NCI-H2196 treated with DMSO at 0.1 percent for 48 hours (cell line): ENCODE measurements at regions not wholly inside any gene's neighbourhood (a gene's known extent, or its start where the extent isn't known, plus 50 kb on each side); places are given as distances from the start of the nearest gene placed in this dataset.
A peak's percentile ranks its signal among the peaks of the same experiment; 100 is the strongest.

Experiments
- DNase-seq: peaks from one replicate; lab custom pipeline; 2025; ENCODE audit not compliant: unreplicated experiment; lab: John Stamatoyannopoulos, UW

GRCh38 chr9:108473209-108474112 is 382.3 kb downstream of the ACTL7B start:
- DNase-seq, result peak; percentile 10

GRCh38 chr9:108469654-108470053 is 386.1 kb downstream of the ACTL7B start:
- no peak for DNase-seq

GRCh38 chr9:108468364-108468763 is 387.4 kb downstream of the ACTL7B start:
- no peak for DNase-seq

- DNase-seq, result no peak
Observed at GRCh38 chr9:108467653-108468324, 388.0 kb downstream of the ACTL7B start.

GRCh38 chr9:108467161-108467560 is 388.6 kb downstream of the ACTL7B start:
- DNase-seq, result no peak

GRCh38 chr9:108466304-108466703 is 389.5 kb downstream of the ACTL7B start:
- DNase-seq, result no peak

GRCh38 chr9:108463932-108464606 is 391.7 kb downstream of the ACTL7B start:
- DNase-seq, result no peak

GRCh38 chr9:108456903-108457302 is 398.9 kb downstream of the ACTL7B start:
- DNase-seq, result no peak

- DNase-seq, result no peak
Observed at GRCh38 chr9:108445431-108446071, 410.2 kb downstream of the ACTL7B start.

GRCh38 chr9:108444400-108445358 is 411.1 kb downstream of the ACTL7B start:
- peak; percentile 70 for DNase-seq

- DNase-seq, result no peak
Observed at GRCh38 chr9:108443741-108444140, 412.0 kb downstream of the ACTL7B start.

- no peak for DNase-seq
Observed at GRCh38 chr9:108443019-108443633, 412.7 kb downstream of the ACTL7B start.

GRCh38 chr9:108442627-108443018 is 413.2 kb downstream of the ACTL7B start:
- no peak for DNase-seq

- DNase-seq, result no peak
Observed at GRCh38 chr9:108441726-108442125, 414.1 kb downstream of the ACTL7B start.

- DNase-seq, result no peak
Observed at GRCh38 chr9:108441251-108441650, 414.5 kb downstream of the ACTL7B start.

- DNase-seq, result no peak
Observed at GRCh38 chr9:108439947-108440346, 415.8 kb downstream of the ACTL7B start.

- DNase-seq, result no peak
Observed at GRCh38 chr9:108437656-108438055, 418.1 kb downstream of the ACTL7B start.

- DNase-seq, result no peak
Observed at GRCh38 chr9:108436448-108436847, 419.3 kb downstream of the ACTL7B start.

- no peak for DNase-seq
Observed at GRCh38 chr9:108434502-108434901, 421.3 kb downstream of the ACTL7B start.

- DNase-seq, result no peak
Observed at GRCh38 chr9:108434036-108434435, 421.8 kb downstream of the ACTL7B start.
